PC-9 (cell line): ENCODE measurements at regions not wholly inside any gene's neighbourhood (a gene's known extent, or its start where the extent isn't known, plus 50 kb on each side); places are given as distances from the start of the nearest gene placed in this dataset.

Experiments used
- BruUV-seq: library from RNA; stranded (reverse); fragments of 400-500 nt; replicated peaks from 2 replicates; lab custom pipeline; 2021; lab: Mats Ljungman, UMichigan
- CTCF ChIA-PET: fragments of 300-600 bp; sonication (Branson Sonifier 250); formaldehyde crosslinking; loops from one replicate; lab custom pipeline; 2022; ENCODE audit warnings: antibody characterized with exemption; lab: Charles Lee
- POLR2A ChIA-PET: fragments of 300-600 bp; sonication (Branson Sonifier 250); formaldehyde crosslinking; loops from one replicate; lab custom pipeline; 2022; ENCODE audit warnings: antibody characterized with exemption; ENCODE audit not compliant: unreplicated experiment; lab: Charles Lee
- DNase-seq, 2 experiments: peaks; one replicate each; pipeline versions ENCODE4 v3.0.0 to v3.0.0-alpha.2; 2015 to 2022; ENCODE audit warnings: mixed read lengths in 1 of 2
- H2AFZ ChIP-seq: fragments of 200-600 bp; sonication (generic); 2 replicates; pipeline ENCODE4 v1.8.1; 2017; ENCODE audit warnings: antibody characterized with exemption
- H3F3A ChIP-seq: fragments of 200-600 bp; sonication (generic); 2 replicates; pipeline ENCODE4 v1.8.1; 2017; ENCODE audit warnings: antibody characterized with exemption, mild to moderate bottlenecking, low read depth; ENCODE audit not compliant: insufficient read depth
- H3K27ac ChIP-seq: fragments of 200-600 bp; sonication (generic); 2 replicates; pipeline ENCODE4 v1.6.1; 2016; ENCODE audit warnings: mixed run types
- H3K27me3 ChIP-seq: fragments of 200-600 bp; sonication (generic); 2 replicates; pipeline ENCODE4 v1.6.1; 2016; ENCODE audit warnings: low read depth, mixed run types; ENCODE audit not compliant: insufficient read depth
- H3K36me3 ChIP-seq: fragments of 200-600 bp; sonication (generic); 2 replicates; pipeline ENCODE4 v1.6.1; 2016; ENCODE audit warnings: low read depth, mixed run types
- H3K4me1 ChIP-seq: fragments of 200-600 bp; sonication (generic); replicated peaks from 2 replicates; pipeline ENCODE4 v1.6.1; 2016; ENCODE audit warnings: mixed run types; ENCODE audit not compliant: insufficient read depth
- H3K4me2 ChIP-seq: fragments of 200-600 bp; sonication (generic); 2 replicates; pipeline ENCODE4 v1.6.1; 2017; ENCODE audit warnings: mixed run types
- H3K4me3 ChIP-seq: fragments of 200-600 bp; sonication (generic); 2 replicates; pipeline ENCODE4 v1.6.1; 2016; ENCODE audit warnings: mixed run types
- H3K79me2 ChIP-seq: fragments of 200-600 bp; sonication (generic); 2 replicates; pipeline ENCODE4 v1.6.1; 2017; ENCODE audit warnings: low read depth, mixed run types
- H3K9me2 ChIP-seq: fragments of 200-600 bp; sonication (generic); 2 replicates; pipeline ENCODE4 v1.8.1; 2017; ENCODE audit warnings: mild to moderate bottlenecking; ENCODE audit not compliant: insufficient read depth
- H3K9me3 ChIP-seq: fragments of 200-600 bp; sonication (generic); 2 replicates; pipeline ENCODE4 v1.8.1; 2016; ENCODE audit warnings: low read depth; ENCODE audit not compliant: insufficient read depth
- H4K20me1 ChIP-seq: fragments of 200-600 bp; sonication (generic); 2 replicates; pipeline ENCODE4 v1.8.1; 2017; ENCODE audit not compliant: insufficient read depth
- CTCF ChIP-seq: fragments of 200-600 bp; sonication (generic); conservative IDR thresholded peaks from 2 replicates; pipeline ENCODE4 v1.6.1; 2017; ENCODE audit warnings: mixed run types, antibody characterized with exemption, mild to moderate bottlenecking, moderate library complexity
- EZH2 ChIP-seq: fragments of 200-600 bp; sonication (generic); IDR thresholded peaks from 2 replicates; pipeline ENCODE4 v1.8.0; 2017; ENCODE audit warnings: antibody characterized with exemption, low read depth
- intact Hi-C: fragments of 100-400 bp; cut with micrococcal nuclease; formaldehyde crosslinking; loops from one replicate; pipeline ENCODE4 v1.10.0; 2022; ENCODE audit not compliant: unreplicated experiment

- TF ChIP-seq CTCF (no peak), EZH2 (no peak)
- H3K79me2 ChIP-seq = no peaks in the 10 kb centered on the region
- H3K9me2 ChIP-seq = no peaks in the 10 kb centered on the region
- no peaks in the 10 kb centered on the region for H3K9me3 ChIP-seq
- no peak overlapping the region for H2AFZ ChIP-seq
- H4K20me1 ChIP-seq = no peaks in the 10 kb centered on the region
- no peaks in the 10 kb centered on the region for H3K27me3 ChIP-seq
- no peaks in the 10 kb centered on the region for H3K4me1 ChIP-seq
- H3K27ac ChIP-seq = no peak overlapping the region
- intact Hi-C loops = no loop called here
- DNase-seq = no peak
- H3K4me2 ChIP-seq = no peak overlapping the region
- no peak overlapping the region for H3K4me3 ChIP-seq
- no peaks in the 10 kb centered on the region for H3F3A ChIP-seq
- no TSS peak for BruUV-seq
- POLR2A ChIA-PET = no interaction called here
- CTCF ChIA-PET = no interaction called here
- no peaks in the 10 kb centered on the region for H3K36me3 ChIP-seq
Measured at GRCh38 chr13:67353031-67353430, 122.9 kb upstream of the PCDH9 start.

GRCh38 chr13:67351909-67352308, 121.8 kb upstream of the PCDH9 start:
- H2AFZ ChIP-seq = no peak overlapping the region
- no peak overlapping the region for H3K4me2 ChIP-seq
- POLR2A ChIA-PET = no interaction called here
- no peak overlapping the region for H3K4me3 ChIP-seq
- no peaks in the 10 kb centered on the region for H3K9me3 ChIP-seq
- H3K27ac ChIP-seq = no peak overlapping the region
- no peaks in the 10 kb centered on the region for H4K20me1 ChIP-seq
- H3F3A ChIP-seq = no peaks in the 10 kb centered on the region
- no peaks in the 10 kb centered on the region for H3K36me3 ChIP-seq
- no TSS peak for BruUV-seq
- DNase-seq = no peak
- intact Hi-C loops = no loop called here
- no peaks in the 10 kb centered on the region for H3K27me3 ChIP-seq
- CTCF ChIA-PET = no interaction called here
- no peaks in the 10 kb centered on the region for H3K9me2 ChIP-seq
- H3K79me2 ChIP-seq = no peaks in the 10 kb centered on the region
- TF ChIP-seq EZH2 (no peak), CTCF (no peak)
- no peaks in the 10 kb centered on the region for H3K4me1 ChIP-seq

- Histone ChIP-seq H3K4me1 (no peaks in the 10 kb centered on the region), H3K27ac (no peak overlapping the region), H3K4me2 (no peak overlapping the region), H2AFZ (no peak overlapping the region), H4K20me1 (no peaks in the 10 kb centered on the region), H3K79me2 (no peaks in the 10 kb centered on the region), H3K4me3 (no peak overlapping the region), H3K36me3 (no peaks in the 10 kb centered on the region), H3F3A (no peaks in the 10 kb centered on the region), H3K27me3 (no peaks in the 10 kb centered on the region), H3K9me3 (no peaks in the 10 kb centered on the region), H3K9me2 (no peaks in the 10 kb centered on the region)
- DNase-seq = no peak
- no TSS peak for BruUV-seq
- TF ChIP-seq CTCF = no peak
- no peak for TF ChIP-seq EZH2
- ChIA-PET CTCF (no interaction called here), POLR2A (no interaction called here)
- intact Hi-C loops = no loop called here
Measured at GRCh38 chr13:67351114-67351513, 121.0 kb upstream of the PCDH9 start.
